ENCODE measurements at regions not wholly inside any gene's neighbourhood (a gene's known extent, or its start where the extent isn't known, plus 50 kb on each side); places are given as distances from the start of the nearest gene placed in this dataset.

DNA sequence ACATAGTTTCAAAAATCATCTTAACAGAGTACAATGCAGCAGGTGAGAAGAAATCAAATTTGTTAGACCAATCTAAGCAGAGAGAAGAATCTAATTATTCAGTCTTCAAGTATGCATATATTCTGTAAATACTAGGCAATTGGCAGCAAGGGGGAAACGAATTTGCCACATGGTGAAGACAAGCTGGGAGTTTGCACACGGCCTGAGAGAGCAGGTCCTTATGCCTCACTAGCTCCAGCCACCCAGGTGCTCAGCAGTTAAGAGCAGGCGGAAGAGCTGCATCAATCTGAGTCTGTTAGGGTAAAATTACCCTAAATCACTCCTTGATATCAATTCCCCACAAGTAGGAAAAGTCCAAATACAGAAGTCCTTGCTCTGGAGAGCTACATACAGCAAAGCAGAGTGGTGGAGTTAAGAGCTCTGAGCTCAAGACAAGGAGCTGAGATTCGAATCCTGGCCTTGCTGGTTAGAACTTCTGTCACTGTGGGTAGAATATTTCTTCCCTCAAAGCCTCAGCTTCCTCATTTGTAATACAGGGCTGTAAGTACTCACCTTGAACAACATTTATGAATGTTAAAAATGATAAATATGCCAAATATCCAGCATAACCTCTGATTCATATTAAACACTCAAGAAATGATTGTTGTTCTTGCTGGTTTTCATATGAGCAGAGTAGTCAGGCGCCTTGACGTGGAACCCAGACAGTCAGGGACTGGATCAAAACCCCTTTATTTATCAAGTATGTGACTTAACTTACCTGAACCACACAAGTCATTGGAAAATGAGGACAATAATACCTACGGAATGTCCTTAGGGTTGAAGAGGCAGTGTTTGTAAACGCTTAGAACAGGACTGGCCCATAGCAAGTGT is 444.2 kb downstream of the CDH26 start:
- CTCF ChIA-PET: interaction anchor here (0.6 kb wide), 1 partner anchor 887 kb away, joined by 4 read pairs; no protein-coding TSS in a partner anchor
- no peak overlapping the region for H3K27ac ChIP-seq (ENCODE audit: extremely low read depth, low read depth, low read length)

DNA sequence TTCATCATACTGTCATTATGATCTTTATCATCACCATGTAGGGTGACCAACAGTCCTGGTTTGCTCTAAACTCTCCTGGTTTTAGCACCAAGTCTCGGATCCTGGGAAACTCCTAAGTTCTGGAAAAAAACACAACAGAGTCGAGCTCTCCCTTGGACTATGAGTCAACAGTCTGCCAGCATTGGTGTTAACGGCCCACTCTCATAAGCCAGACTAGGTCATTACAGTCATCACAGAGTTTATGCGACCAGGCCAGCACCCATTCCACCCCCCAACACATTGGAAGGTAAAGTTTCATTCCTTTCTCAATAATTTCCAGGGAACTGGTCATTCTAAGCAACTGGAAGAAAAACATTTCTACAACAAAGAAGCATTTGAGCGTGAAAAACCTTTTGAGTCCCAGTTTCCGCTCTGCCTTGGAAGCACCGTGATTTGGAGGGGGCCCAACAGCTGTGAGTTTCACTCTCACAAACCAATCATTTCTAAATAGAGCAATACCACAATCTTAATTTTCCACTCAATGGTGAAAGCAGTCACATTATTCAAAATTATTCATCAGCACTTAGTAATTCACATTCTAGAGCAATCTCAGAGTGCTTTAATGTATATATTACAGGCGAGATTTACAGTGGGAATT is 445.0 kb downstream of the CDH26 start:
- Histone ChIP-seq H3K36me3 (ENCODE audit: control insufficient read depth in 2 of 2, insufficient read depth in 1 of 2, low read length in 2 of 2) (no peaks in the 10 kb centered on the region), H3K4me1 (ENCODE audit: control insufficient read depth, insufficient read depth, low read length) (no peaks in the 10 kb centered on the region), H3K9me3 (ENCODE audit: control insufficient read depth, insufficient read depth, low read depth, low read length) (no peaks in the 10 kb centered on the region; the same call in 1 of the 2 replicates), H3K27ac (ENCODE audit: extremely low read depth, low read depth, low read length) (no peak overlapping the region), H3K4me3 (ENCODE audit: low read depth, low read length) (no peak overlapping the region)
- TF ChIP-seq, protein P1, sequence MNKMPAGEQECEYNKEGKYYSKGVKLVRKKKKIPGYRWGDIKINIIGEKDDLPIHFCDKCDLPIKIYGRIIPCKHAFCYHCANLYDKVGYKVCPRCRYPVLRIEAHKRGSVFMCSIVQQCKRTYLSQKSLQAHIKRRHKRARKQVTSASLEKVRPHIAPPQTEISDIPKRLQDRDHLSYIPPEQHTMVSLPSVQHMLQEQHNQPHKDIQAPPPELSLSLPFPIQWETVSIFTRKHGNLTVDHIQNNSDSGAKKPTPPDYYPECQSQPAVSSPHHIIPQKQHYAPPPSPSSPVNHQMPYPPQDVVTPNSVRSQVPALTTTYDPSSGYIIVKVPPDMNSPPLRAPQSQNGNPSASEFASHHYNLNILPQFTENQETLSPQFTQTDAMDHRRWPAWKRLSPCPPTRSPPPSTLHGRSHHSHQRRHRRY (tag by site-specific recombination; IDR thresholded peaks at IDR 0.05): no peak
- TF ChIP-seq ZNF48 (tag by site-specific recombination; IDR thresholded peaks at IDR 0.05): no peak
- no peak for TF ChIP-seq ZNF391 (tag by site-specific recombination; IDR thresholded peaks at IDR 0.05; ENCODE audit: borderline replicate concordance, low read depth)
- ChIA-PET CTCF (no interaction called here), POLR2A (no interaction called here)

More for the DNA sequence above, 444.2 kb downstream of the CDH26 start:
- Histone ChIP-seq H3K4me3 (ENCODE audit: low read depth, low read length) (no peak overlapping the region), H3K36me3 (ENCODE audit: control insufficient read depth in 2 of 2, insufficient read depth in 1 of 2, low read length in 2 of 2) (no peaks in the 10 kb centered on the region), H3K9me3 (ENCODE audit: control insufficient read depth, insufficient read depth, low read depth, low read length) (no peaks in the 10 kb centered on the region; the same call in 1 of the 2 replicates), H3K4me1 (ENCODE audit: control insufficient read depth, insufficient read depth, low read length) (no peaks in the 10 kb centered on the region)
- no peak for TF ChIP-seq ZNF596 (tag by site-specific recombination; IDR thresholded peaks at IDR 0.05)
- TF ChIP-seq, protein P2, sequence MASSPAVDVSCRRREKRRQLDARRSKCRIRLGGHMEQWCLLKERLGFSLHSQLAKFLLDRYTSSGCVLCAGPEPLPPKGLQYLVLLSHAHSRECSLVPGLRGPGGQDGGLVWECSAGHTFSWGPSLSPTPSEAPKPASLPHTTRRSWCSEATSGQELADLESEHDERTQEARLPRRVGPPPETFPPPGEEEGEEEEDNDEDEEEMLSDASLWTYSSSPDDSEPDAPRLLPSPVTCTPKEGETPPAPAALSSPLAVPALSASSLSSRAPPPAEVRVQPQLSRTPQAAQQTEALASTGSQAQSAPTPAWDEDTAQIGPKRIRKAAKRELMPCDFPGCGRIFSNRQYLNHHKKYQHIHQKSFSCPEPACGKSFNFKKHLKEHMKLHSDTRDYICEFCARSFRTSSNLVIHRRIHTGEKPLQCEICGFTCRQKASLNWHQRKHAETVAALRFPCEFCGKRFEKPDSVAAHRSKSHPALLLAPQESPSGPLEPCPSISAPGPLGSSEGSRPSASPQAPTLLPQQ (tag by site-specific recombination; IDR thresholded peaks at IDR 0.05): no peak
- no peak for TF ChIP-seq ZNF169 (tag by site-specific recombination; IDR thresholded peaks at IDR 0.05)
- no peak for TF ChIP-seq ZNF146 (tag by site-specific recombination; IDR thresholded peaks at IDR 0.05)
- no peak for TF ChIP-seq ZNF658 (tag by site-specific recombination; IDR thresholded peaks at IDR 0.05)
- TF ChIP-seq, protein P3, sequence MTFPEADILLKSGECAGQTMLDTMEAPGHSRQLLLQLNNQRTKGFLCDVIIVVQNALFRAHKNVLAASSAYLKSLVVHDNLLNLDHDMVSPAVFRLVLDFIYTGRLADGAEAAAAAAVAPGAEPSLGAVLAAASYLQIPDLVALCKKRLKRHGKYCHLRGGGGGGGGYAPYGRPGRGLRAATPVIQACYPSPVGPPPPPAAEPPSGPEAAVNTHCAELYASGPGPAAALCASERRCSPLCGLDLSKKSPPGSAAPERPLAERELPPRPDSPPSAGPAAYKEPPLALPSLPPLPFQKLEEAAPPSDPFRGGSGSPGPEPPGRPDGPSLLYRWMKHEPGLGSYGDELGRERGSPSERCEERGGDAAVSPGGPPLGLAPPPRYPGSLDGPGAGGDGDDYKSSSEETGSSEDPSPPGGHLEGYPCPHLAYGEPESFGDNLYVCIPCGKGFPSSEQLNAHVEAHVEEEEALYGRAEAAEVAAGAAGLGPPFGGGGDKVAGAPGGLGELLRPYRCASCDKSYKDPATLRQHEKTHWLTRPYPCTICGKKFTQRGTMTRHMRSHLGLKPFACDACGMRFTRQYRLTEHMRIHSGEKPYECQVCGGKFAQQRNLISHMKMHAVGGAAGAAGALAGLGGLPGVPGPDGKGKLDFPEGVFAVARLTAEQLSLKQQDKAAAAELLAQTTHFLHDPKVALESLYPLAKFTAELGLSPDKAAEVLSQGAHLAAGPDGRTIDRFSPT (tag by site-specific recombination; IDR thresholded peaks at IDR 0.05): no peak
- no peak for TF ChIP-seq ZNF223 (tag by site-specific recombination; IDR thresholded peaks at IDR 0.05)
- POLR2A ChIA-PET: no interaction called here

DNA sequence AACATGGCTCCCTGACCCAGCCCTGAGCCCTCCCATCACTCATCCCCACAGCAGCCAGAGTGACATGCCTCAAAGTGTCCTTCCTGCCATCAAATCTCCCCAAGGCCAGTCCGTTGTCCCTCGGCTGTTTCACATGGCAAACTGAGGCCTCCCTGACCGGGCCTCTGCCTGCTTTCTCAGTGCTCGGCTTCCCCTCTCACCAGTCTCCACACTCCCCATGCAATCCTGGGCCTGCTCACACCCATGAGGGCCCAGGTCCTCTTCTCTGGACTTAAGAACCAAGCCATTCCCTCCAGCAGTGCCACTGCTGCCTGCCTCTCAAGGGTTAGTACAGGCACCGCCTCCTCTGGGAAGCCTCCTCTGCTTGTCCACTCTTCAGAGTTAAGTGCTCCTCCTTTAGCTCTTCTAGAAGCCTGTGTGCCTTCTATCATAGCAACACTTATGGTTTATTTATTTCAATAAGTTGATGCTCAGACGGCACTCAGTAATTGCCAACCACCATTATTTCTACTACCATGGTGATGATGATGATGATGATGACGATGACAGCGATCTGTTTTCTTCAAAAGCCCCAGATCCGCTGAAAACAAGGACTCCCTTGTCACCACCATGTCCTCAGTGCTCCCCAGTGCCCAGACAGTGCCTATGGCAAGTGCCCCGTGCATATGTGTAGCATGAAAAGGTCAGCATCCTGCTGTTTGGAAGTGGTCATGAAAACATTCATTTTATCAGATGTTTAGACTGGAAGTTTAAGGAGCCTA is 449.0 kb downstream of the CDH26 start:
- no peak overlapping the region for H3K27ac ChIP-seq (ENCODE audit: extremely low read depth, low read depth, low read length)
- H3K36me3 ChIP-seq (ENCODE audit: control insufficient read depth in 2 of 2, insufficient read depth in 1 of 2, low read length in 2 of 2): no peaks in the 10 kb centered on the region
- no peak overlapping the region for H3K4me3 ChIP-seq (ENCODE audit: low read depth, low read length)
- CTCF ChIA-PET: interaction anchor here (1.1 kb wide), 1 partner anchor 350 kb away, joined by 3 read pairs; no protein-coding TSS in a partner anchor
- no peaks in the 10 kb centered on the region for H3K9me3 ChIP-seq (ENCODE audit: control insufficient read depth, insufficient read depth, low read depth, low read length)
- POLR2A ChIA-PET: no interaction called here
- H3K4me1 ChIP-seq (ENCODE audit: control insufficient read depth, insufficient read depth, low read length): no peaks in the 10 kb centered on the region
- TF ChIP-seq KLF8 (tag by site-specific recombination; IDR thresholded peaks at IDR 0.05) (no peak), ZNF132 (tag by site-specific recombination; IDR thresholded peaks at IDR 0.05; ENCODE audit: borderline replicate concordance) (no peak), ZNF10 (tag by site-specific recombination; IDR thresholded peaks at IDR 0.05) (no peak), ZNF114 (tag by site-specific recombination; IDR thresholded peaks at IDR 0.05) (no peak), ZNF768 (tag by site-specific recombination; IDR thresholded peaks at IDR 0.05) (no peak), ZNF24 (tag by site-specific recombination; IDR thresholded peaks at IDR 0.05) (no peak), ZNF626 (tag by site-specific recombination; IDR thresholded peaks at IDR 0.05) (no peak), ZNF837 (tag by site-specific recombination; IDR thresholded peaks at IDR 0.05) (no peak), WT1 (tag by site-specific recombination; IDR thresholded peaks at IDR 0.05) (no peak), ZNF514 (tag by site-specific recombination; IDR thresholded peaks at IDR 0.05) (no peak), ZNF544 (tag by site-specific recombination; IDR thresholded peaks at IDR 0.05) (no peak), ZNF146 (tag by site-specific recombination; IDR thresholded peaks at IDR 0.05) (no peak)
- TF ChIP-seq, protein P4, sequence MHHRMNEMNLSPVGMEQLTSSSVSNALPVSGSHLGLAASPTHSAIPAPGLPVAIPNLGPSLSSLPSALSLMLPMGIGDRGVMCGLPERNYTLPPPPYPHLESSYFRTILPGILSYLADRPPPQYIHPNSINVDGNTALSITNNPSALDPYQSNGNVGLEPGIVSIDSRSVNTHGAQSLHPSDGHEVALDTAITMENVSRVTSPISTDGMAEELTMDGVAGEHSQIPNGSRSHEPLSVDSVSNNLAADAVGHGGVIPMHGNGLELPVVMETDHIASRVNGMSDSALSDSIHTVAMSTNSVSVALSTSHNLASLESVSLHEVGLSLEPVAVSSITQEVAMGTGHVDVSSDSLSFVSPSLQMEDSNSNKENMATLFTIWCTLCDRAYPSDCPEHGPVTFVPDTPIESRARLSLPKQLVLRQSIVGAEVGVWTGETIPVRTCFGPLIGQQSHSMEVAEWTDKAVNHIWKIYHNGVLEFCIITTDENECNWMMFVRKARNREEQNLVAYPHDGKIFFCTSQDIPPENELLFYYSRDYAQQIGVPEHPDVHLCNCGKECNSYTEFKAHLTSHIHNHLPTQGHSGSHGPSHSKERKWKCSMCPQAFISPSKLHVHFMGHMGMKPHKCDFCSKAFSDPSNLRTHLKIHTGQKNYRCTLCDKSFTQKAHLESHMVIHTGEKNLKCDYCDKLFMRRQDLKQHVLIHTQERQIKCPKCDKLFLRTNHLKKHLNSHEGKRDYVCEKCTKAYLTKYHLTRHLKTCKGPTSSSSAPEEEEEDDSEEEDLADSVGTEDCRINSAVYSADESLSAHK (tag by site-specific recombination; IDR thresholded peaks at IDR 0.05): no peak

Data from HEK293 (cell line).